WTC11 (cell line): ENCODE measurements at regions not wholly inside any gene's neighbourhood (a gene's known extent, or its start where the extent isn't known, plus 50 kb on each side); places are given as distances from the start of the nearest gene placed in this dataset.

Source experiments
- ATAC-seq: fragments of 200-7000 bp; cut with Tn5 transposase; 2 replicates; pipeline ENCODE4 v1.10.0; 2021; ENCODE audit warnings: mild to moderate bottlenecking, moderate library complexity
- CTCF ChIA-PET: fragments of 300-600 bp; sonication (Branson Sonifier 250); formaldehyde crosslinking; loops from one replicate; lab custom pipeline; 2021; ENCODE audit warnings: antibody characterized with exemption; lab: Charles Lee
- POLR2A ChIA-PET: fragments of 350-600 bp; sonication (Branson Sonifier 250); formaldehyde crosslinking; loops from one replicate; lab custom pipeline; 2021; ENCODE audit warnings: antibody characterized with exemption; lab: Charles Lee
- DNase-seq: peaks from one replicate; pipeline ENCODE4 v3.0.0; 2021; ENCODE audit warnings: low spot score
- H3K27ac Mint-ChIP-seq: 2 replicates; pipeline ENCODE4 v1.8.0; 2021; ENCODE audit warnings: mixed read lengths
- H3K27me3 Mint-ChIP-seq: 2 replicates; pipeline ENCODE4 v1.8.0; 2021; ENCODE audit warnings: low read depth, mild to moderate bottlenecking, moderate library complexity, mixed read lengths
- H3K36me3 Mint-ChIP-seq: 2 replicates; pipeline ENCODE4 v1.8.0; 2021; ENCODE audit warnings: mixed read lengths
- H3K4me1 Mint-ChIP-seq: 2 replicates; pipeline ENCODE4 v1.8.0; 2022; ENCODE audit warnings: mixed read lengths
- H3K4me3 Mint-ChIP-seq: 2 replicates; pipeline ENCODE4 v1.8.0; 2021; ENCODE audit warnings: mild to moderate bottlenecking, moderate library complexity, mixed read lengths
- H3K9me3 Mint-ChIP-seq: 2 replicates; pipeline ENCODE4 v1.8.0; 2021; ENCODE audit warnings: mixed read lengths
- CREM ChIP-seq: sonication (generic); formaldehyde crosslinking; IDR thresholded peaks from 2 replicates; pipeline ENCODE4 v1.8.1; 2022; ENCODE audit warnings: mild to moderate bottlenecking, missing genetic modification reagents, moderate library complexity
- ESRRA ChIP-seq: sonication (generic); formaldehyde crosslinking; IDR thresholded peaks from 2 replicates; pipeline ENCODE4 v1.8.1; 2022; ENCODE audit warnings: mild to moderate bottlenecking, missing genetic modification reagents, borderline replicate concordance
- JAZF1 ChIP-seq: fragments of 250-450 bp; sonication (Bioruptor Pico); IDR thresholded peaks from 2 replicates; pipeline ENCODE4 v1.9.0; 2021; ENCODE audit warnings: moderate library complexity, mild to moderate bottlenecking, inconsistent platforms
- NFE2L1 ChIP-seq: sonication (generic); formaldehyde crosslinking; IDR thresholded peaks from 2 replicates; pipeline ENCODE4 v1.8.1; 2023; ENCODE audit warnings: missing genetic modification reagents
- NR2C2 ChIP-seq: sonication (generic); formaldehyde crosslinking; IDR thresholded peaks from 2 replicates; pipeline ENCODE4 v1.8.0; 2022; ENCODE audit warnings: mild to moderate bottlenecking, missing genetic modification reagents
- SOX15 ChIP-seq: fragments of 250-450 bp; sonication (Bioruptor Pico); IDR thresholded peaks from 2 replicates; pipeline ENCODE4 v1.9.0; 2021; ENCODE audit warnings: mild to moderate bottlenecking
- TCF7 ChIP-seq: sonication (generic); formaldehyde crosslinking; IDR thresholded peaks from 2 replicates; pipeline ENCODE4 v1.8.0; 2022; ENCODE audit warnings: mild to moderate bottlenecking, low read depth, missing genetic modification reagents, moderate library complexity
- TEAD4 ChIP-seq: sonication (generic); formaldehyde crosslinking; IDR thresholded peaks from 2 replicates; pipeline ENCODE4 v1.8.0; 2022; ENCODE audit warnings: mild to moderate bottlenecking, missing genetic modification reagents
- ZNF671 ChIP-seq: fragments of 250-450 bp; sonication (Bioruptor Pico); IDR thresholded peaks from 2 replicates; pipeline ENCODE4 v1.8.0; 2021; ENCODE audit warnings: mild to moderate bottlenecking
- TF ChIP-seq, protein P1 (sequence below): sonication (generic); formaldehyde crosslinking; IDR thresholded peaks from 2 replicates; pipeline ENCODE4 v1.8.0; 2022; ENCODE audit warnings: mild to moderate bottlenecking, missing genetic modification reagents
- TF ChIP-seq, protein P2 (sequence below): sonication (generic); formaldehyde crosslinking; IDR thresholded peaks from 2 replicates; pipeline ENCODE4 v1.8.1; 2022; ENCODE audit warnings: low read depth, missing genetic modification reagents, borderline replicate concordance
- TF ChIP-seq, protein P3 (sequence below): sonication (generic); formaldehyde crosslinking; IDR thresholded peaks from 2 replicates; pipeline ENCODE4 v1.8.0; 2023; ENCODE audit warnings: missing genetic modification reagents, mild to moderate bottlenecking, borderline replicate concordance
- TF ChIP-seq, protein P4 (sequence below): sonication (generic); formaldehyde crosslinking; IDR thresholded peaks from 2 replicates; pipeline ENCODE4 v1.8.1; 2022; ENCODE audit warnings: missing genetic modification reagents, borderline replicate concordance
- TF ChIP-seq, protein P5 (sequence below): sonication (generic); formaldehyde crosslinking; IDR thresholded peaks from 2 replicates; pipeline ENCODE4 v1.8.1; 2023; ENCODE audit warnings: mild to moderate bottlenecking, moderate library complexity, missing genetic modification reagents
- TF ChIP-seq, protein P6 (sequence below): sonication (generic); formaldehyde crosslinking; conservative IDR thresholded peaks from 2 replicates; pipeline ENCODE4 v1.8.1; 2023; ENCODE audit warnings: mild to moderate bottlenecking, low read depth, missing genetic modification reagents, moderate library complexity
- TF ChIP-seq, protein P7 (sequence below): sonication (generic); formaldehyde crosslinking; IDR thresholded peaks from 2 replicates; pipeline ENCODE4 v1.8.1; 2023; ENCODE audit warnings: mild to moderate bottlenecking, missing genetic modification reagents

DNA sequence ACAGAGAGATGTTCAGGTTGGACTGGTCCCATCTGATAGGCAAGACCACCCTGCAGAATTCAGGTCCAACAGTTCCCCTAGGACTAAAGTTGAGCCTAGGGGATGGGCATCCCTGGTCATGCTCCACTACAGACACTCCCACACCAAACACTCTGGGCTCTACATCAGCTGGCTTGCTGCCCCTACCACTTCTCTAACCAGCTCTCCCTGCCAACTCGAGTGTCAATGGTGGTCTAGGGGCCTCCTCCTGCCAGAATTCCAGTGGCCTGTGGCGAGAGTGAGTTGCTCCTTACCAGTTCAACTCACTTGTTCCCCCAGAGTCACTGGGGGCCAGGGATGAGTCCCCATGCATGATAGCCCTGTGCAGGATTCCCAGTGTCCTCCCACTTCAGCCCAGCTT lies 316.2 kb upstream of the PPP2R3A start:
- Mint-ChIP-seq H3K4me3 (no peak overlapping the region), H3K4me1 (no peaks in the 10 kb centered on the region), H3K9me3 (peaks cover 29% of the 10 kb centered on the region), H3K27ac (no peak overlapping the region), H3K36me3 (peaks cover 11% of the 10 kb centered on the region), H3K27me3 (peaks cover 12% of the 10 kb centered on the region)
- no peak for ATAC-seq
- no peak for DNase-seq
- TF ChIP-seq, protein P1, sequence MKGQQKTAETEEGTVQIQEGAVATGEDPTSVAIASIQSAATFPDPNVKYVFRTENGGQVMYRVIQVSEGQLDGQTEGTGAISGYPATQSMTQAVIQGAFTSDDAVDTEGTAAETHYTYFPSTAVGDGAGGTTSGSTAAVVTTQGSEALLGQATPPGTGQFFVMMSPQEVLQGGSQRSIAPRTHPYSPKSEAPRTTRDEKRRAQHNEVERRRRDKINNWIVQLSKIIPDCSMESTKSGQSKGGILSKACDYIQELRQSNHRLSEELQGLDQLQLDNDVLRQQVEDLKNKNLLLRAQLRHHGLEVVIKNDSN (CRISPR knock-in tag), result no peak
- TF ChIP-seq NR2C2, result no peak
- TF ChIP-seq ZNF671 (CRISPR knock-in tag), result no peak
- no peak for TF ChIP-seq JAZF1 (CRISPR knock-in tag)
- TF ChIP-seq NFE2L1, result no peak
- no peak for TF ChIP-seq SOX15 (CRISPR knock-in tag)
- no peak for TF ChIP-seq CREM
- no peak for TF ChIP-seq TCF7
- TF ChIP-seq, protein P2, sequence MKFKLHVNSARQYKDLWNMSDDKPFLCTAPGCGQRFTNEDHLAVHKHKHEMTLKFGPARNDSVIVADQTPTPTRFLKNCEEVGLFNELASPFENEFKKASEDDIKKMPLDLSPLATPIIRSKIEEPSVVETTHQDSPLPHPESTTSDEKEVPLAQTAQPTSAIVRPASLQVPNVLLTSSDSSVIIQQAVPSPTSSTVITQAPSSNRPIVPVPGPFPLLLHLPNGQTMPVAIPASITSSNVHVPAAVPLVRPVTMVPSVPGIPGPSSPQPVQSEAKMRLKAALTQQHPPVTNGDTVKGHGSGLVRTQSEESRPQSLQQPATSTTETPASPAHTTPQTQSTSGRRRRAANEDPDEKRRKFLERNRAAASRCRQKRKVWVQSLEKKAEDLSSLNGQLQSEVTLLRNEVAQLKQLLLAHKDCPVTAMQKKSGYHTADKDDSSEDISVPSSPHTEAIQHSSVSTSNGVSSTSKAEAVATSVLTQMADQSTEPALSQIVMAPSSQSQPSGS (CRISPR knock-in tag), result no peak
- TF ChIP-seq, protein P3, sequence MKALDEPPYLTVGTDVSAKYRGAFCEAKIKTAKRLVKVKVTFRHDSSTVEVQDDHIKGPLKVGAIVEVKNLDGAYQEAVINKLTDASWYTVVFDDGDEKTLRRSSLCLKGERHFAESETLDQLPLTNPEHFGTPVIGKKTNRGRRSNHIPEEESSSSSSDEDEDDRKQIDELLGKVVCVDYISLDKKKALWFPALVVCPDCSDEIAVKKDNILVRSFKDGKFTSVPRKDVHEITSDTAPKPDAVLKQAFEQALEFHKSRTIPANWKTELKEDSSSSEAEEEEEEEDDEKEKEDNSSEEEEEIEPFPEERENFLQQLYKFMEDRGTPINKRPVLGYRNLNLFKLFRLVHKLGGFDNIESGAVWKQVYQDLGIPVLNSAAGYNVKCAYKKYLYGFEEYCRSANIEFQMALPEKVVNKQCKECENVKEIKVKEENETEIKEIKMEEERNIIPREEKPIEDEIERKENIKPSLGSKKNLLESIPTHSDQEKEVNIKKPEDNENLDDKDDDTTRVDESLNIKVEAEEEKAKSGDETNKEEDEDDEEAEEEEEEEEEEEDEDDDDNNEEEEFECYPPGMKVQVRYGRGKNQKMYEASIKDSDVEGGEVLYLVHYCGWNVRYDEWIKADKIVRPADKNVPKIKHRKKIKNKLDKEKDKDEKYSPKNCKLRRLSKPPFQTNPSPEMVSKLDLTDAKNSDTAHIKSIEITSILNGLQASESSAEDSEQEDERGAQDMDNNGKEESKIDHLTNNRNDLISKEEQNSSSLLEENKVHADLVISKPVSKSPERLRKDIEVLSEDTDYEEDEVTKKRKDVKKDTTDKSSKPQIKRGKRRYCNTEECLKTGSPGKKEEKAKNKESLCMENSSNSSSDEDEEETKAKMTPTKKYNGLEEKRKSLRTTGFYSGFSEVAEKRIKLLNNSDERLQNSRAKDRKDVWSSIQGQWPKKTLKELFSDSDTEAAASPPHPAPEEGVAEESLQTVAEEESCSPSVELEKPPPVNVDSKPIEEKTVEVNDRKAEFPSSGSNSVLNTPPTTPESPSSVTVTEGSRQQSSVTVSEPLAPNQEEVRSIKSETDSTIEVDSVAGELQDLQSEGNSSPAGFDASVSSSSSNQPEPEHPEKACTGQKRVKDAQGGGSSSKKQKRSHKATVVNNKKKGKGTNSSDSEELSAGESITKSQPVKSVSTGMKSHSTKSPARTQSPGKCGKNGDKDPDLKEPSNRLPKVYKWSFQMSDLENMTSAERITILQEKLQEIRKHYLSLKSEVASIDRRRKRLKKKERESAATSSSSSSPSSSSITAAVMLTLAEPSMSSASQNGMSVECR (CRISPR knock-in tag), result no peak
- TF ChIP-seq, protein P4, sequence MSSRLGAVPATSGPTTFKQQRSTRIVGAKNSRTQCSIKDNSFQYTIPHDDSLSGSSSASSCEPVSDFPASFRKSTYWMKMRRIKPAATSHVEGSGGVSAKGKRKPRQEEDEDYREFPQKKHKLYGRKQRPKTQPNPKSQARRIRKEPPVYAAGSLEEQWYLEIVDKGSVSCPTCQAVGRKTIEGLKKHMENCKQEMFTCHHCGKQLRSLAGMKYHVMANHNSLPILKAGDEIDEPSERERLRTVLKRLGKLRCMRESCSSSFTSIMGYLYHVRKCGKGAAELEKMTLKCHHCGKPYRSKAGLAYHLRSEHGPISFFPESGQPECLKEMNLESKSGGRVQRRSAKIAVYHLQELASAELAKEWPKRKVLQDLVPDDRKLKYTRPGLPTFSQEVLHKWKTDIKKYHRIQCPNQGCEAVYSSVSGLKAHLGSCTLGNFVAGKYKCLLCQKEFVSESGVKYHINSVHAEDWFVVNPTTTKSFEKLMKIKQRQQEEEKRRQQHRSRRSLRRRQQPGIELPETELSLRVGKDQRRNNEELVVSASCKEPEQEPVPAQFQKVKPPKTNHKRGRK (CRISPR knock-in tag), result no peak
- TF ChIP-seq, protein P5, sequence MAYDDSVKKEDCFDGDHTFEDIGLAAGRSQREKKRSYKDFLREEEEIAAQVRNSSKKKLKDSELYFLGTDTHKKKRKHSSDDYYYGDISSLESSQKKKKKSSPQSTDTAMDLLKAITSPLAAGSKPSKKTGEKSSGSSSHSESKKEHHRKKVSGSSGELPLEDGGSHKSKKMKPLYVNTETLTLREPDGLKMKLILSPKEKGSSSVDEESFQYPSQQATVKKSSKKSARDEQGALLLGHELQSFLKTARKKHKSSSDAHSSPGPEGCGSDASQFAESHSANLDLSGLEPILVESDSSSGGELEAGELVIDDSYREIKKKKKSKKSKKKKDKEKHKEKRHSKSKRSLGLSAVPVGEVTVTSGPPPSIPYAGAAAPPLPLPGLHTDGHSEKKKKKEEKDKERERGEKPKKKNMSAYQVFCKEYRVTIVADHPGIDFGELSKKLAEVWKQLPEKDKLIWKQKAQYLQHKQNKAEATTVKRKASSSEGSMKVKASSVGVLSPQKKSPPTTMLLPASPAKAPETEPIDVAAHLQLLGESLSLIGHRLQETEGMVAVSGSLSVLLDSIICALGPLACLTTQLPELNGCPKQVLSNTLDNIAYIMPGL, result no peak
- TF ChIP-seq, protein P6, sequence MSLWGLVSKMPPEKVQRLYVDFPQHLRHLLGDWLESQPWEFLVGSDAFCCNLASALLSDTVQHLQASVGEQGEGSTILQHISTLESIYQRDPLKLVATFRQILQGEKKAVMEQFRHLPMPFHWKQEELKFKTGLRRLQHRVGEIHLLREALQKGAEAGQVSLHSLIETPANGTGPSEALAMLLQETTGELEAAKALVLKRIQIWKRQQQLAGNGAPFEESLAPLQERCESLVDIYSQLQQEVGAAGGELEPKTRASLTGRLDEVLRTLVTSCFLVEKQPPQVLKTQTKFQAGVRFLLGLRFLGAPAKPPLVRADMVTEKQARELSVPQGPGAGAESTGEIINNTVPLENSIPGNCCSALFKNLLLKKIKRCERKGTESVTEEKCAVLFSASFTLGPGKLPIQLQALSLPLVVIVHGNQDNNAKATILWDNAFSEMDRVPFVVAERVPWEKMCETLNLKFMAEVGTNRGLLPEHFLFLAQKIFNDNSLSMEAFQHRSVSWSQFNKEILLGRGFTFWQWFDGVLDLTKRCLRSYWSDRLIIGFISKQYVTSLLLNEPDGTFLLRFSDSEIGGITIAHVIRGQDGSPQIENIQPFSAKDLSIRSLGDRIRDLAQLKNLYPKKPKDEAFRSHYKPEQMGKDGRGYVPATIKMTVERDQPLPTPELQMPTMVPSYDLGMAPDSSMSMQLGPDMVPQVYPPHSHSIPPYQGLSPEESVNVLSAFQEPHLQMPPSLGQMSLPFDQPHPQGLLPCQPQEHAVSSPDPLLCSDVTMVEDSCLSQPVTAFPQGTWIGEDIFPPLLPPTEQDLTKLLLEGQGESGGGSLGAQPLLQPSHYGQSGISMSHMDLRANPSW (CRISPR knock-in tag), result no peak
- TF ChIP-seq ESRRA (CRISPR knock-in tag), result no peak
- TF ChIP-seq TEAD4, result no peak
- TF ChIP-seq, protein P7, sequence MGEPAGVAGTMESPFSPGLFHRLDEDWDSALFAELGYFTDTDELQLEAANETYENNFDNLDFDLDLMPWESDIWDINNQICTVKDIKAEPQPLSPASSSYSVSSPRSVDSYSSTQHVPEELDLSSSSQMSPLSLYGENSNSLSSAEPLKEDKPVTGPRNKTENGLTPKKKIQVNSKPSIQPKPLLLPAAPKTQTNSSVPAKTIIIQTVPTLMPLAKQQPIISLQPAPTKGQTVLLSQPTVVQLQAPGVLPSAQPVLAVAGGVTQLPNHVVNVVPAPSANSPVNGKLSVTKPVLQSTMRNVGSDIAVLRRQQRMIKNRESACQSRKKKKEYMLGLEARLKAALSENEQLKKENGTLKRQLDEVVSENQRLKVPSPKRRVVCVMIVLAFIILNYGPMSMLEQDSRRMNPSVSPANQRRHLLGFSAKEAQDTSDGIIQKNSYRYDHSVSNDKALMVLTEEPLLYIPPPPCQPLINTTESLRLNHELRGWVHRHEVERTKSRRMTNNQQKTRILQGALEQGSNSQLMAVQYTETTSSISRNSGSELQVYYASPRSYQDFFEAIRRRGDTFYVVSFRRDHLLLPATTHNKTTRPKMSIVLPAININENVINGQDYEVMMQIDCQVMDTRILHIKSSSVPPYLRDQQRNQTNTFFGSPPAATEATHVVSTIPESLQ (CRISPR knock-in tag), result no peak
- CTCF ChIA-PET, result no interaction called here
- POLR2A ChIA-PET, result interaction anchor here (0.5 kb wide), 1 partner anchor 603 kb away, joined by 3 read pairs; no protein-coding TSS in a partner anchor
